ENCODE measurements at regions not wholly inside any gene's neighbourhood (a gene's known extent, or its start where the extent isn't known, plus 50 kb on each side); places are given as distances from the start of the nearest gene placed in this dataset.

DNA sequence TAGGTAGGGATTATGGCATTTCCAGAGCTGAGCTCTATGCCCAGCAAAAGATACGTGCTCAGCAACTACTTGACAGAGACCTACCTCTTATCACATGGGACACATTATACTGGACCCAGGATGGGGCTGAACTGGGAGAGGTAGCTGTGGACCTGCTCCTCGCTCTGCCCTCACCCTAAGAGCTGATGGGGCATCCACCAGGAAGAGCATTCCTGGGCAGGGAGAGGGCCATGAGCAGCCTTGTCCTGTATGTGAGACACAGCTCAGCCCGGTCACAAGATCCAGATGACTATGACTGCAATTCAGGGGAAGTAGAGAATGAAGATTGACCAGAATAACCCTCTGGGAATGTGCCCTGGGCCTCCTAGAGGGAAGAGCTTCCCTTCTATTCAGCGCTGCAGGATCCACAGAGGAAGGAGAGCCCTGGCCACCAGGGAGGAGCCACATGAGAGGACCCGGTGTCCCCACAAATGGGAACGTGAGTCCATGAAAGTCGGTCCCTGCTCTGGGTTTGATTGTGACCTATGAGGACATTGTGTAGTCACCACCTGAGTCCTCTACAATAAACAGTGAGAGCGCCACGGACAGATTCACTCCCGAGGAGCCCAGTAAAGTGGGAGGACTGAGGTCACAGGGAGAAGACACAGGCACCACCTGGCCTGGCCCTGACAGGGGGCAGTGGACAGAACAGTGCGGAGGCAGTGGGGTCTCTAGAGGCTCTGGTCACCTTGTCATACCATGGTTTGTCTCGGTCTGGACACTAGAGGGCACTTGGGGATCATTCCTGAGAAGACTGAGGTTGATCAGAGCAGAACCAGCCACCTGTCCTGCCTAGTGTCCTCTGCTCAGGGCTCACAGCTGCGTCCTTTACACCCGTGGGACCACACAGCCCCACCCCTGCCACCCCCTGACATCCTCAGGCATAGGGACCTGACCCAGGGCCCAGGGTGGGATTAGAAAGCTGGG is 99.5 kb downstream of the ZNF280B start:
- no peak for DNase-seq (ENCODE audit: extremely low spot score, insufficient read length, low read depth)
- peak; percentile 87 for FAIRE-seq

DNA sequence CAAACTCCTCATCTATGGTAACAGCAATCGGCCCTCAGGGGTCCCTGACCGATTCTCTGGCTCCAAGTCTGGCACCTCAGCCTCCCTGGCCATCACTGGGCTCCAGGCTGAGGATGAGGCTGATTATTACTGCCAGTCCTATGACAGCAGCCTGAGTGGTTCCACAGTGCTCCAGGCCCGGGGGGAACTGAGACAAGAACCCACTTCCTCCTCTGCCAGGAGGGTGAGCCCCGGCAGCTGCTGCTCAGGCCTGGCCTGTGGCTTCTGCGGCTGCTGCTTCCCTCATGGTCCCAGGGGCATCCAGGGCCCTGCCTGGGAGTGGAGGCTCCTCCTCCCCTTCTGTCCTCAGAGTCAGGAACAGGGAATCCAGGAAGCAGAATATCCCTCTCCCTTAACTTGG is 98.4 kb downstream of the ZNF280B start:
- peak; percentile 84 for FAIRE-seq
- no peak for DNase-seq (ENCODE audit: extremely low spot score, insufficient read length, low read depth)

DNA sequence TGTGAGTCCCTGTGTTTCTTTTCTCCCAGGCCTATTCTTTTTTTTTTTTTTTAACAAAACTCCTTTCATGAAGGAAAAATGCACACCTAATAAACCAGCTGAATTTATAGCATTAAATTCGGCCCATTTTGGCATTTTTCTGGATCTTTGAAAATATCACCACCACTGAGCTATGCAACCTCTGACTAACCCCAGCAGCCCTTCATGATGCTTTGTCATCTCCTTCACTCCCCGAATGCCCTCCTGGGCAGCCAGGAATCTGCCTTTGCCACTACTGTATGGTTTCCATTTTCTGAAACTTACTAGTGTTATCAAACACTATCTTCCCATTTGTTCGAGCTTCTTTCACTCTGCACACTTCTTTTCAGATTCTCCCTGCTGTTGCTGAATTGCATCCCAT is 97.9 kb downstream of the ZNF280B start:
- DNase-seq (ENCODE audit: extremely low spot score, insufficient read length, low read depth): no peak
- FAIRE-seq: no peak

DNA sequence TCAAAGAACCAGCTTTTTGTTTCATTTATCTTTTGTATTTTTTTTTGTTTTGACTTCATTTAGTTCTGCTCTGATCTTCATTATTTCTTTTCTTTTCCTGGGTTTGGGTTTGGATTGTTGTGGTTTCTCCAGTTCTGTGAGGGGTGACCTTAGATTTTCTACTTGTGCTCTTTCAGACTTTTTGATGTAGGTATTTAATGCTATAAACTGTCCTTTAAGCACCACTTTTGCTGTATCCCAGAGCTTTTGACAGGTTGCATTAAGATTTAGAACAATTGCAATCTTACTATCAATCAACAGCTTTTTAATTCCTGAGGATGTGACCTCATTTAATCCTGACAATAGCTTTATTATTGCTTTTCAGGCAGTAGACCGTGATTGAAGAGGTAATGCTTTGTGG is 94.3 kb downstream of the ZNF280B start:
- DNase-seq (ENCODE audit: extremely low spot score, insufficient read length, low read depth) (no peak), FAIRE-seq (no peak)

DNA sequence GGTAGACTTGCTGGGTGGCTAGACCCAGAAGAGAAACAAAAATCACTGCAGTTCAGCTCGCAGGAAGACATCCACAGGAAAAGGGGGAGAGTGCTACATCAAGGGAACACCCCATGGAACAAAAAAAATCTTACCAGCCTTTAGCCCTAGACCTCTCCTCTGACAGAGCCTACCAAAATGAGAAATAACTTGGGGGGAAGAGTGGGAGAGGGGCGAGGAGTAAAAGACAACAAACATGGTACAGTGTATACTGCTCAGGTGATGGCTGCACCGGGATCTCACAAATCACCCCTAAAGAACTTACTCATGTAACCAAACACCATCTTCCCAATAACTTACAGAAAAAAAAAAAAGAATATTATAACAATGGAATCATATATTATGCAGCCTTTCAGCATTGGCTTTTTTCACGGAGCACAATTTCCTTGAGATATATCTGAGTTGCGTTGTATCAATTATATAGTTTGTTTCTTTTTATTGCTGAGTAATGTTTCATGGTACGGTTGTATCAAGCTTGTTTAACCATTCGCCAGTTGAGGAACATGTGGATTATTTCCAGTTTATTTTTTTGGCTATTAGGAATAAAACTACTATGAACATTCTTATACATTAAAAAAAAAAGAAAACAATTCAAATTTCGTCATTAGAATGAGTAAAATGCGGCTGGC is 90.9 kb downstream of the ZNF280B start:
- DNase-seq (ENCODE audit: extremely low spot score, insufficient read length, low read depth) (no peak), FAIRE-seq (no peak)

DNA sequence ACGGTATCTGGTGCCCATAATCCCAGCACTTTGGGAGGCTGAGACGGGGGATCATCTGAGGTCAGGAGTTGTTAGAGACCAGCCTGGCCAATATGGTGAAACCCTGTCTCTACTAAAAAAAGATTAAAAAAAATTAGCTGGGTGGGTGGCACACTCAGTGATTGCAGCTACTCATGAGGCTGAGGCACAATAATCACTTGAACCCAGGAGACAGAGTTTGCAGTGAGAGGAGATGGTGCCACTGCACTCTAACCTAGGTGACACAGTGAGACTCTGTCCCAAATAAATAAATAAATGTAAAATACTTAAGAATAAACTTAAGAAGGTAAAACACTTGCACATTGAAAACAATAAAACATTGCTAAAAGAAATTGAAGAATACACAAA is 90.4 kb downstream of the ZNF280B start:
- DNase-seq (ENCODE audit: extremely low spot score, insufficient read length, low read depth) (no peak), FAIRE-seq (no peak)

DNA sequence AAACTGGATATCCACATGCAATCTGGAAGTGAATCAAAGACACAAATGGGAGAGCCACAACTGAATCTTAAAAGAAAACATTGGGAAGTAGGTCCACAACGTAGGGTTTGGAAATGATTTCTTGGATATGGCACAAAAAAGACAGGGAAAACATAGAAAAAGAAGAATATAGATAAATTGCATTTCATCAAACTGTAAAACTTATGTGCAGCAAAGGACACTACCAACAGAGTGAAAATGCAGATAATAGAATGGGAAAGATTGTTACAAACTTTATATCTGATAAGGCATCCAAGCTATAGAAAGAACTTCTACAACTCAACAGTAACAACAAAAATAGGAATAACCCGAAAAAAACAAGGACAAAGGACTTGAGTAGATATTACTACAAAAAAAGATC is 89.6 kb downstream of the ZNF280B start:
- DNase-seq (ENCODE audit: extremely low spot score, insufficient read length, low read depth) (no peak), FAIRE-seq (no peak)

DNA sequence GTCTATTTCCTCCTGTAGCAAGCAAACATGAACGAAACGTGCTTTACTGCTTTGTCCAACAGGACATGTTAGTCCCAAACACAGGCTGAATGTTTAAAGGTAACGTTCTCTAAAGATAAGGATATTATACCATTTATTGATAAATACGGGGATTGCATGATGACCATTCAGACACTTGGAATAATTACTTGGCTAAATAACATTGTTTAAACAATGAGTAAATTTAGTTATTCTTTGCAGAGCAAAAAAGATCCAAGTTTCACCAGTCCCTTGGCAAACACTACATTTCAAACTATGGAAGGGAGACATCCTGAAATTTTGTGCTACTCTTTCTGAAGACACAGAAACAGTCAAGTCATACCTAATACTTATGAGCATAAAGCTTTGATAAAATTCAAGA is 88.0 kb downstream of the ZNF280B start:
- FAIRE-seq (no peak), DNase-seq (ENCODE audit: extremely low spot score, insufficient read length, low read depth) (no peak)

DNA sequence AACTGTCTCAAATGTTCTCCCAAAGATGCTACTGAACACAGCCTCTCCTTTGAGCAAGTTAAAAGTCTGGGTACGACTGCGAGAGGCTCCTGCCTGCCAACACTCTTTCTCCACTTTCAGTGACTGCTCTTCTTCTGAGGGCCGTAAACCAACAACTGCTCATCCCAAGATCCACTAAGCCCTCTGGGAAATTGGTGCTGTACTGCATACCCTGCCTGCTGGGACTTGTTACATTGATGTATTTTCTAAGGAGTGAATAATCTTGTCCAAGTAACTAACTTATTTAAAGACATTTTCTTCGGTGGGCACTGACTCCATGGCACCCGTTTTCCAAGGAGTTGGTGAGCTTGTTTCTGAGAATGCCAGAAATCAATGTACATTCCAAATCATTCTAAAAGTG is 87.2 kb downstream of the ZNF280B start:
- FAIRE-seq (no peak), DNase-seq (ENCODE audit: extremely low spot score, insufficient read length, low read depth) (no peak)

DNA sequence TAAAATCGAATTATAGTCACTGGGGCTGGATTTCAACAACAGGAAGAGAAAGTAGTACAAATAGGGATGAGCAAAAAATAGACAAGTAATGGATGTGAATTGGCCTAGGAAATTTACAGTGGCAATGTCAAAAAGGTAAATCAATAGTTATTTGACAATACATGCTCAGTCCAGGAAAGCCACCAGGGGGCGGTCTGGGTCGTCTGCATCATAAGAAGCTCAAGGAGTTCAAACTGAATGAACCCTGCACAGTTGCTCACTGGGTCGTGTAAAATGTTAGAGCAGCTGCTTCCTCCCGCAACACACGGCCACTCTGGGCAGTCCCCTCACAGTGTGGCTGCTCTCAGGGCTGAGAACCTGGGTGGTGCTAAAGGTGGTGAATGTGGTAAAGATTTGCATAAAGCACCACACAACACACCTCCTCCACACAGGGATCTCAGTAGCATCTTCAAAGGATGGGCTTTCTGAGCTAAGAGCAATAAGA is 85.9 kb downstream of the ZNF280B start:
- FAIRE-seq (peak; percentile 97), DNase-seq (ENCODE audit: extremely low spot score, insufficient read length, low read depth) (peak; percentile 75)

DNA sequence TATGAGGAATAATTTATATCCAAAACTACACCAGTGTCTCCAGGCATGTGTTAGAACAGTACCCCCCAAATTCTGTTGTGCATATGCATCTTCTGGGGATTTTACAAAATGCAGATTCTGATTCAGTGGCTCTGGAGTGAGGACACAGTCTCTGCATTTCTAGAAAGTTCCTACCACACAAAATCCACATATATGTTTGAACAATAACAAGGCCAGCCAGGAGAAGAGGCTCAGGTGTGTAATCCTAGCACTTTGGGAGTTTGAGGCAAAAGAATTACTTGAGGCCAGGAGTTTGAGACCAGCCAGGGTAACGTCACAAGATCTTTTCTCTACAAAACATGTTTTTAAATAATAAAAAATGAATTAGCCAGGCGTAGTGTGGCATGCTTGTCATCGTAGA is 84.9 kb downstream of the ZNF280B start:
- FAIRE-seq (no peak), DNase-seq (ENCODE audit: extremely low spot score, insufficient read length, low read depth) (no peak)

DNA sequence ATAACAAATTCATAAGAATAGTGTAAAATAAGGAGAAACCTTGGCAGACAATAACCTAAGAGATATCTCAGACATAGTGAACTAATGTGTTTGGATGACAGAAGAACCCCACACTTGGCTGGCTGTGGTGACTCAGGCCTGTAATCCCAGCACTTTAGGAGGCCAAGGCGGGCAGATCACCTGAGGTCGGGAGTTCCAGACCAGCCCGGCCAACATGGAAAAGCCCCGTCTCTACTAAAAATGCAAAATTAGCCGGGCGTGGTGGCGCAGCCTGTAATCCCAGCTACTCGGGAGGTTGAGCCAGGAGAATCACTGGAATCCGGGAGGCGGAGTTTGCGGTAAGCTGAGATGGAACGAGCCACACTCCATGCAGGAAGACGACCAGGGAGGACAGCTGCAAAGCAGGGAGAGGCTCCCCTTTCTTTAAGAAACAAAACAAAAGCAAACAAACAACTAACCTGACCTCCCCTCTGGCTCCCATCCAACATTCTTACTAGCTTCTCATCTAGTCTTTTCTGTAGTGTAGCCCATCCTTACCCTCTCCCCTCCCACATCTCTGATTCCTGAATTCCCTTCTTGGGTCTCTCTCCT is 84.2 kb downstream of the ZNF280B start:
- FAIRE-seq: no peak
- no peak for DNase-seq (ENCODE audit: extremely low spot score, insufficient read length, low read depth)

DNA sequence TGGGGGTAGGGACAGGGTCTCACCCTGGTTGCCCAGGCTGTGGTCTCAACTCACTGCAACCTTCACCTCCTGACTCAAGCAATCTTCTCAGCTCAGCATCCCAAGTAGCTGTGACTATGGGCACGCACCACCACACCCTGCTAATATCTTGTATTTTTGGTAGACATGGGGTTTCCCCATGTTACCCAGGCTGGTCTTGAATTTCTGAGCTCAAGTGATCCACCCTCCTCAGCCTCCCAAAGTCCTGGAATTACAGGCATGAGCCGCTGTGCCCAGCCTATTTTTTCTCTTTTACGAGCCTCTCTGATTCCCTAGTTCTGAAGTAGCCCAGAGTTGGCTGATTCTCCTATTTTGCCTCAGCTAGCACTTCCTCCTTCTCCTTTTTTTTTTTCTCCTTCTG is 83.6 kb downstream of the ZNF280B start:
- FAIRE-seq: no peak

DNA sequence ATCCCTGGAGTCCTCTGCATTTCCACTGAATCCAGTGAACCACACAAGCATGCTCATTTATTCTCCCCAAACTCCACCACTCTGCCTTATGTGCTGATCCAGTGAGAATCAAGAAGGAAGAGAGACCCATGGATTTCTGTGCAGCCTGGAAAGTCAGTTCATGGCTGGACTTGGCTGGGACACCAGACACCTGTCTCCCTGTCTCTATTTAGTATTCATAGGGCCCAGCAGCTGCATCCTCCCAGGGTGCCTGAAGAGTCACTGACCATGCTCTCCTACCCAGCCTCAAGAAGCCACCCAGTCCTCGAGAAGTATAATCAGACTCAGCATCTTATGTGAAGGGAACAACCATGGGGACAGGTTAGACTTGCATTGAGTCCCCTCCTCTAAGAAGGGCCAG is 83.2 kb downstream of the ZNF280B start:
- DNase-seq (ENCODE audit: extremely low spot score, insufficient read length, low read depth) (no peak), FAIRE-seq (no peak)

More for the DNA sequence above, 83.6 kb downstream of the ZNF280B start:
- DNase-seq (ENCODE audit: extremely low spot score, insufficient read length, low read depth): no peak

DNA sequence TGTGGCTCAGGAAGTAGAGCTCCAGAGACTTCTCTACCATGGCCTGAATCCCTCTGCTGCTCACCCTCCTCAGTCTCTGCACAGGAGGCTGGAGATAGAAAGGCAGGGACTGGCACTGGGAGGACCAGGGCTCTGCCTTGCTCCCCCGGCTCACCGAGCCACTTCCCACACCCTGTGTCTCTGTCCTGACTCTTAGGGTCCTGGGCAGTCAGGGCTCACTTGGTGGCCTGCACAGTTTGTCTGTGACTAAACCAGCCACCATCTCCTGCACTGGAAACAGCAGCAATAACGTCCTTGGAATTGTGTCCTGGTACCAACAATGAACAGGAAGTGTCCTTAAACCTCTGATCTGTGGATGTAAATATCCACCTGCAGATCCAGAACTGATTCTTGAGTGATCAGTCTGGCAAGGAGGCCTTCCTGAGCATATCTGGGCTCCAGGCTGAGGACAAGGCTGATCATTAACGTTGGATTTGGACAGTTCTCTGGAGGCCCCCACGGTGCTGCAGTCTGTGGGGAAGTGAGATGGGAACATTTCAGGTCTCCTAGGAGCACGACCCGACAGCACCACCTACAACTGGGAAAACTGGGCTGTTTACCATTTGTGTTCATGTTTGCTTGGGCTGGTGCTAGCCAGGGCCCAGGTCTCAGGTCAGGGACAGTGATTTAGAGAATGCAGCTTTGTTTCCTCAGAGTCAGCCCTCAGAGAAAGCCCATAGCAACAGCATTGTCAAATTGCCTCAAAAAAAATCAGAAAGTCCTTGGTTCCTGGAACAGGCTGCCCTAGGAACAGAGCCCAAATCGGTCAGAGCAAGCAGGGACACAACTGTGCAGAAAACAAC is 82.5 kb downstream of the ZNF280B start:
- DNase-seq (ENCODE audit: extremely low spot score, insufficient read length, low read depth): no peak
- FAIRE-seq: no peak

DNA sequence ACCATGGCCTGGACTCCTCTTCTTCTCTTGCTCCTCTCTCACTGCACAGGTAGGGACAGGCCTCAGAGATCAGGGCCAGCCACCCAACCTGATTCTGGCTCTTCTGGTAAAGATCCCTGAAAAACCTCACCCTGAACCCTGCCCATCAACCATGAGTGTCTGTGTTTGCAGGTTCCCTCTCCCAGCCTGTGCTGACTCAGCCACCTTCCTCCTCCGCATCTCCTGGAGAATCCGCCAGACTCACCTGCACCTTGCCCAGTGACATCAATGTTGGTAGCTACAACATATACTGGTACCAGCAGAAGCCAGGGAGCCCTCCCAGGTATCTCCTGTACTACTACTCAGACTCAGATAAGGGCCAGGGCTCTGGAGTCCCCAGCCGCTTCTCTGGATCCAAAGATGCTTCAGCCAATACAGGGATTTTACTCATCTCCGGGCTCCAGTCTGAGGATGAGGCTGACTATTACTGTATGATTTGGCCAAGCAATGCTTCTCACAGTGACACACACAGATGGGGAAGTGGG is 80.9 kb downstream of the ZNF280B start:
- FAIRE-seq: no peak
- DNase-seq (ENCODE audit: extremely low spot score, insufficient read length, low read depth): no peak

DNA sequence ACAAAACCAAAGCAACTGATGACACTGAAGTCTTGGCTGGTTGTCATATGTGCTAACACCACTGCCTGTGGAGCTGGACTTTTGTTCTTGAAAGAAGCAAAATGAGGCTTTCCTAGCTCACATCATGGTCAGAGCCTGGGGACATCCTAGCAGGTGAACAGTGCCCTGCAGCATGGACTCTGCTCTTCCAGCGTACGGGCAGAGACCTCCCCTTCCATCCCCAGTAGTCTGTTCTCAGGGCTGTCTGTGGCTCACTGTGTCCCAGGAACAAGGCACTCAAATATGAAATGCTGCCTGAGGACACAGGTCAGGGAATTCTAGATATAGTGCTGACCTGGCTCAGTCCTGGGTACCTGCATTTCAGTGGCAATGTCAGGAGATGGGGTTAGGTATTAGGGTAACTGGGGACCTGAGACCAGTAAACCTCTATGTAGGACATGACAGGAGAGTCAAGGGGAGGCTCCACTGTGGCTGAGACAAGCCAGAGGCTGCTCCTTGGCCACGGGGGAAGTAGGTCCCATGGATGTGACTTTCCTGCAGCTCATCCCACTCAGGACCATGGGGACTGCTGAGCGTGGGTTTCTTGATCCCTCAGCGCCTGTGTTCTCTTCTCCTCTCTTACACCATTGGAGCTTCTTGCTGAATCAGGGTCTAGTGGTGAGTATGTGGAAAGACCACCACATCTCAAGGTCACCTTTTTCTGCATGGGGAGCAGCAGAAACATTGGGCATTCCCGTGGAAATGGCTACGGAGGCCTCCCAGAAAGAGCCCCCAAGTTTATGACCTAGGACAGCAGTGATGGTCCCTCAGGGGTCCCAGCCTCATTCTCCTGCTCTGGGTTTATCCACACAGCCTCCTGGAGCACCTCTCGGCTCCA is 80.1 kb downstream of the ZNF280B start:
- no peak for DNase-seq (ENCODE audit: extremely low spot score, insufficient read length, low read depth)
- no peak for FAIRE-seq

DNA sequence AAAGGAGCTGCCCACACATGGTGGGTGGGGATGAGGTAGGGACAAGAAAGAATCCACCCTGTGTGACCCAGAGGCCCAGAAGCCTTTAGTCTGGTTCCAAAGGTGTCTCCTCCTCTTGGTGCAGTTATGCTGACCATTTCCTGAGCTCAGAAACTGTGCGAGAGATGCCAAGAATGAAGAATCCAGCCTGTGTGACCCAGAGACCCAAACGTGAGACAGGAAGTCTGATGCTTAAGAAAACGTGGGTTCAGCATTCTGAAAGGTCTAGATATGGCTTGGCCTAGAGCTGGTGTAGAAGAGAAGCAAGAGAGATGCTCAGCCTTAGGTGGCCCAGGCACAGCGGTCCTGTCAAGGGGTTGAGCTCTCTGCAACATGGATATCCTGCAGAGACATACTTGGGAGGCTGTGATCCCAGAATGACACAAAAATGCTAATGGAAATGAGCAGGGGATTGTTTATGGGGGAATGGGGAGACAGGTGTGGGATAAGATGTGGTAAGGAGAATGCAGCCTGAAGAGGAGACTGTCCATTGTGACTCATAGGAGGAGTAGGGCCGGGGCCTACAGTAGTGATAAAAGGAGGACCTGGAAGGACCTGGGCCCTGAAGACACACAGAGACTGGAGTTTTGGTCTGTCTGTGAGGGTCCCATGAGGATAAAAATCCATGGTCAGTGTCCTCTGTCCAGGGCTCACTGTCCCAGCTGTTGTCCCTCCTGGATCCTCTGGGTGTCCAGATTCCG is 79.0 kb downstream of the ZNF280B start:
- DNase-seq (ENCODE audit: extremely low spot score, insufficient read length, low read depth): no peak
- FAIRE-seq: no peak

All from GM18507 (cell line).